ENCODE measurements at regions not wholly inside any gene's neighbourhood (a gene's known extent, or its start where the extent isn't known, plus 50 kb on each side); places are given as distances from the start of the nearest gene placed in this dataset.

GRCh38 chr10:121422096-121422495 is 176.1 kb downstream of the FGFR2 start:
- TF ChIP-seq CTCF (IDR thresholded peaks at IDR 0.05; ENCODE audit: extremely low read depth, insufficient read depth, missing control alignments): no peak
- in situ Hi-C loops (cut with MboI; ENCODE audit: low pct_unique_long_range_greater_than_20kb, low sequenced_read_pairs, unreplicated experiment): no loop called here

GRCh38 chr10:121425623-121426022 is 172.6 kb downstream of the FGFR2 start:
- no peak for DNase-seq (ENCODE audit: low spot score)
- TF ChIP-seq CTCF (IDR thresholded peaks at IDR 0.05; ENCODE audit: extremely low read depth, insufficient read depth, missing control alignments): no peak
- in situ Hi-C loops (cut with MboI; ENCODE audit: low pct_unique_long_range_greater_than_20kb, low sequenced_read_pairs, unreplicated experiment): no loop called here

More at GRCh38 chr10:121422096-121422495, 176.1 kb downstream of the FGFR2 start:
- DNase-seq (ENCODE audit: low spot score): no peak

GRCh38 chr10:121426307-121426706 is 171.9 kb downstream of the FGFR2 start:
- in situ Hi-C loops (cut with MboI; ENCODE audit: low pct_unique_long_range_greater_than_20kb, low sequenced_read_pairs, unreplicated experiment): no loop called here
- no peak for DNase-seq (ENCODE audit: low spot score)
- no peak for TF ChIP-seq CTCF (IDR thresholded peaks at IDR 0.05; ENCODE audit: extremely low read depth, insufficient read depth, missing control alignments)
